Astrocyte (in vitro differentiated cells and primary cell): ENCODE measurements at regions not wholly inside any gene's neighbourhood (a gene's known extent, or its start where the extent isn't known, plus 50 kb on each side); places are given as distances from the start of the nearest gene placed in this dataset.

Source experiments
- EZH2 ChIP-seq: IDR thresholded peaks from 2 replicates; pipeline ENCODE4 v1.6.1; 2012; ENCODE audit warnings: mild to moderate bottlenecking, low read length, inconsistent platforms; ENCODE audit not compliant: insufficient read depth
- TF ChIP-seq, protein P1 (sequence below): IDR thresholded peaks from 2 replicates; pipeline ENCODE4 v1.5.1; 2011; ENCODE audit warnings: low read depth, mild to moderate bottlenecking, inconsistent platforms, low read length, moderate library complexity; ENCODE audit not compliant: insufficient read depth

DNA sequence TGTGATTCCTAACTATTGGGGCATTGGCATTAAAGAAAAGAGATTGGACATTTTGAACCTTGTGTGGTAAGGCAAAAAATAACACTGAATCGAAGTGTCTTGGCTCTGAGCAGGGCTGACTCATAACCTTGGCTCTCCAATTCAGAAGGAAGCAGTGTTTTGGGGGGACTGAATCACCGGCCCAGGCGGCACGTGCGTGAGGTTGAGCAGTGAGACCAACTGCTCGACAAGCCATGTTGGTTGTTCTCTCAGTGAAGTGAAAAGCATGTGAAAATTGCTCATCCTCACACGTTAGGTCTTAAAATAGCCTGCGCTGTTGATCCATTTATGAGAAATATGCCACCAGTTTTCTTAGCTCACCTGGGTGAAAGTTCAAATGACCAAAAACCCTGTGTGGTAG lies 137.8 kb upstream of the SPACA1 start:
- TF ChIP-seq, protein P1, sequence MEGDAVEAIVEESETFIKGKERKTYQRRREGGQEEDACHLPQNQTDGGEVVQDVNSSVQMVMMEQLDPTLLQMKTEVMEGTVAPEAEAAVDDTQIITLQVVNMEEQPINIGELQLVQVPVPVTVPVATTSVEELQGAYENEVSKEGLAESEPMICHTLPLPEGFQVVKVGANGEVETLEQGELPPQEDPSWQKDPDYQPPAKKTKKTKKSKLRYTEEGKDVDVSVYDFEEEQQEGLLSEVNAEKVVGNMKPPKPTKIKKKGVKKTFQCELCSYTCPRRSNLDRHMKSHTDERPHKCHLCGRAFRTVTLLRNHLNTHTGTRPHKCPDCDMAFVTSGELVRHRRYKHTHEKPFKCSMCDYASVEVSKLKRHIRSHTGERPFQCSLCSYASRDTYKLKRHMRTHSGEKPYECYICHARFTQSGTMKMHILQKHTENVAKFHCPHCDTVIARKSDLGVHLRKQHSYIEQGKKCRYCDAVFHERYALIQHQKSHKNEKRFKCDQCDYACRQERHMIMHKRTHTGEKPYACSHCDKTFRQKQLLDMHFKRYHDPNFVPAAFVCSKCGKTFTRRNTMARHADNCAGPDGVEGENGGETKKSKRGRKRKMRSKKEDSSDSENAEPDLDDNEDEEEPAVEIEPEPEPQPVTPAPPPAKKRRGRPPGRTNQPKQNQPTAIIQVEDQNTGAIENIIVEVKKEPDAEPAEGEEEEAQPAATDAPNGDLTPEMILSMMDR, result no peak
- TF ChIP-seq EZH2, result no peak
